Activated CD8-positive, alpha-beta T cell treated with anti-CD3 and anti-CD28 coated beads for 36 hours (primary cell): ENCODE measurements at regions not wholly inside any gene's neighbourhood (a gene's known extent, or its start where the extent isn't known, plus 50 kb on each side); places are given as distances from the start of the nearest gene placed in this dataset.
"Not testable (repeated sequence)": the region's sequence is repeated elsewhere in the genome, so short reads cannot be mapped to it uniquely, and the experiment has no call there.

Experiments used
- ATAC-seq: fragments of 200-7000 bp; cut with Tn5 transposase; one replicate; pipeline ENCODE4 v1.10.0; 2021; ENCODE audit warnings: mild to moderate bottlenecking, moderate library complexity
- CTCF ChIA-PET: fragments of 350-600 bp; sonication (Branson Sonifier 250); formaldehyde crosslinking; loops from one replicate; lab custom pipeline; 2021; ENCODE audit warnings: antibody characterized with exemption; lab: Charles Lee
- POLR2A ChIA-PET: fragments of 350-600 bp; sonication (Branson Sonifier 250); formaldehyde crosslinking; loops from one replicate; lab custom pipeline; 2021; ENCODE audit warnings: antibody characterized with exemption; lab: Charles Lee
- DNase-seq: peaks from one replicate; pipeline ENCODE4 v3.0.0-alpha.2; 2020
- H3K27ac Mint-ChIP-seq: one replicate; pipeline ENCODE4 v1.8.0; 2021; ENCODE audit warnings: mild to moderate bottlenecking, mixed read lengths
- H3K27me3 Mint-ChIP-seq: one replicate; pipeline ENCODE4 v1.8.0; 2021; ENCODE audit warnings: mixed read lengths
- H3K36me3 Mint-ChIP-seq: one replicate; pipeline ENCODE4 v1.8.0; 2021; ENCODE audit warnings: low read depth, mixed read lengths
- H3K4me1 Mint-ChIP-seq: one replicate; pipeline ENCODE4 v1.8.0; 2021; ENCODE audit warnings: low read depth, mixed read lengths
- H3K4me3 Mint-ChIP-seq: one replicate; pipeline ENCODE4 v1.8.0; 2021; ENCODE audit warnings: mild to moderate bottlenecking, moderate library complexity, mixed read lengths
- H3K9me3 Mint-ChIP-seq: one replicate; pipeline ENCODE4 v1.8.0; 2021; ENCODE audit warnings: mixed read lengths
- intact Hi-C: fragments of 100-400 bp; cut with micrococcal nuclease; formaldehyde crosslinking; loops from one replicate; pipeline ENCODE4 v1.10.0; 2022
- TF ChIP-seq, protein P1 (sequence below): fragments of 200-600 bp; IDR thresholded peaks from one replicate; pipeline ENCODE4 v1.8.0; 2022; ENCODE audit warnings: antibody characterized with exemption, mild to moderate bottlenecking

DNA sequence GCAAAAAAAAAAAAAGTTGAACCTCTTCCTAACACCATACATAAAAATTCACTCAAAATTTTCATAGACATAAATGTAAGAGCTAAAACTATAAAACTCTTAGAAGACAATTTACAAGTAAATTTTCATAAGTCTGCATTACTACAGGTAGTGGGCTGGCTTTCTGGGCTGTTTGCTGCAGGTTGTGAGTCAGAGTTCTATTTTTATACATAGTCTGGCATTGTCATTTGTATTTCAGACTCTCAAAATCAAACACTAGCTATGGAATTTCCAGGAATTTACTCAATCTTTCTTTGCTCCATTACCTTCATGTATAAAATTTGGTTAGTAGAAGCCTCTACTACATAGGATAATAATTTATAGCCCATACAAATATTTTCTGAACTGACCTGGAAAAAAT, 227.2 kb downstream of the COX18 start:
- no peaks in the 10 kb centered on the region for H3K36me3 Mint-ChIP-seq
- no peak overlapping the region for H3K4me3 Mint-ChIP-seq
- no peaks in the 10 kb centered on the region for H3K4me1 Mint-ChIP-seq
- TF ChIP-seq, protein P1, sequence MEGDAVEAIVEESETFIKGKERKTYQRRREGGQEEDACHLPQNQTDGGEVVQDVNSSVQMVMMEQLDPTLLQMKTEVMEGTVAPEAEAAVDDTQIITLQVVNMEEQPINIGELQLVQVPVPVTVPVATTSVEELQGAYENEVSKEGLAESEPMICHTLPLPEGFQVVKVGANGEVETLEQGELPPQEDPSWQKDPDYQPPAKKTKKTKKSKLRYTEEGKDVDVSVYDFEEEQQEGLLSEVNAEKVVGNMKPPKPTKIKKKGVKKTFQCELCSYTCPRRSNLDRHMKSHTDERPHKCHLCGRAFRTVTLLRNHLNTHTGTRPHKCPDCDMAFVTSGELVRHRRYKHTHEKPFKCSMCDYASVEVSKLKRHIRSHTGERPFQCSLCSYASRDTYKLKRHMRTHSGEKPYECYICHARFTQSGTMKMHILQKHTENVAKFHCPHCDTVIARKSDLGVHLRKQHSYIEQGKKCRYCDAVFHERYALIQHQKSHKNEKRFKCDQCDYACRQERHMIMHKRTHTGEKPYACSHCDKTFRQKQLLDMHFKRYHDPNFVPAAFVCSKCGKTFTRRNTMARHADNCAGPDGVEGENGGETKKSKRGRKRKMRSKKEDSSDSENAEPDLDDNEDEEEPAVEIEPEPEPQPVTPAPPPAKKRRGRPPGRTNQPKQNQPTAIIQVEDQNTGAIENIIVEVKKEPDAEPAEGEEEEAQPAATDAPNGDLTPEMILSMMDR = no peak
- H3K9me3 Mint-ChIP-seq = peaks cover 4% of the 10 kb centered on the region
- CTCF ChIA-PET = no interaction called here
- POLR2A ChIA-PET = no interaction called here
- no peak overlapping the region for H3K27ac Mint-ChIP-seq
- intact Hi-C loops = no loop called here
- no peak for DNase-seq
- no peak for ATAC-seq
- peaks cover 3% of the 10 kb centered on the region for H3K27me3 Mint-ChIP-seq

DNA sequence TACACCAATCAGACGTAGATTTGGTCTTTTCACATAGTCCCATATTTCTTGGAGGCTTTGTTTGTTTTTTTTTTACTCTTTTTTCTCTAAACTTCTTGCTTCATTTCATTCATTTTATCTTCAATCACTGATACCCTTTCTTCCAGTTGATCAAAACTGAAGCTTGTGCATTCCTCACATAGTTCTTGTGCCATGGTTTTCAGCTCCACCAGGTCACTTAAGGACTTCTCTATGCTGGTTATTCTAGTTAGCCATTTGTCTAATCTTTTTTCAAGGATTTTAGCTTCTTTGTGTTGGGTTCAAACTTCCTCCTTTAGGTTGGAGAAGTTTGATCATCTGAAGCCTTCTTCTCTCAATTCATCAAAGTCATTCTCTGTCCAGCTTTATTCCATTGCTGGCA, 229.3 kb downstream of the COX18 start:
- H3K4me1 Mint-ChIP-seq, H3K27ac Mint-ChIP-seq, ATAC-seq, H3K9me3 Mint-ChIP-seq, DNase-seq, CTCF ChIA-PET, H3K27me3 Mint-ChIP-seq, H3K4me3 Mint-ChIP-seq, POLR2A ChIA-PET, H3K36me3 Mint-ChIP-seq, intact Hi-C loops: not testable (repeated sequence)

DNA sequence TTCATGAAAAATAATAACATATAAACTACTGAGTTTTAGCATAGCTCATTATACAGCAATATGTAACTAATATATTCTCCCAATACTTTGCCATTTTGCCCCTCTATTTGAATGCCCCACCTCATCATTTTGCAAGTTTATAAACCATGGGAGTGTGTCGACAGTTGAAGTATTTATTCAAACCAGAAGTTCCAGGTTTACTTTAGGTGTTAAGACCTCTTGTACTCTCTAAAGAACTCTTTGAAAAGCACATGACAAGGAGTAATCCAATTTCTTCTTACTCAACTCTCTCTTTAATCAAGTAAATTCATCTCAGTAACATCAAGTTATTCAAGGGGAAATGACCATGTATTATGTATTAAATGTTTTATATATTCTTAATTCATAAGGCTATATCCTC, 240.7 kb downstream of the COX18 start:
- Mint-ChIP-seq H3K27ac (no peak overlapping the region), H3K36me3 (no peaks in the 10 kb centered on the region), H3K9me3 (peaks cover under 1% of the 10 kb centered on the region), H3K4me3 (no peak overlapping the region), H3K4me1 (no peaks in the 10 kb centered on the region), H3K27me3 (no peaks in the 10 kb centered on the region)
- ATAC-seq (no peak), DNase-seq (no peak)
- TF ChIP-seq, protein P1 = no peak
- POLR2A ChIA-PET = no interaction called here
- CTCF ChIA-PET = no interaction called here
- intact Hi-C loops = no loop called here

DNA sequence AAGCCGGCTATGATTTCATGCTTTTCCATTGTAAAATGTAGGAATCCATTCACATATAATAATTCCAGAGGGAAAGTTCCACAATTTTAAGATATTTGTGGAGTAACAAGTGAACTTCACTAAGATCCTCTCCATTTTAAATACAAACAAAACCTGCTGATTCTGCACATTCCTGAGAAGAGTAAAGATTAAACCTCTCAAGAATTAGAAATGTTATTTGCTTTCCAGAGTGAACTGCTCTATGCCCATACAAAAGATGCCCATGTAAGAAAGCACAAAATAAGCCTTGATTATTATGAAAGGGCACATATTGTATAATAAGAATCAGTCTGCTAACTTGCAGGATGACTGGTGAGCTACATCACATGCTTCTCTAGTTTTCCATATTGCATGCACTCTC, 241.5 kb downstream of the COX18 start:
- H3K27me3 Mint-ChIP-seq = no peaks in the 10 kb centered on the region
- H3K4me1 Mint-ChIP-seq = no peaks in the 10 kb centered on the region
- no peaks in the 10 kb centered on the region for H3K9me3 Mint-ChIP-seq
- intact Hi-C loops = no loop called here
- DNase-seq (no peak), ATAC-seq (no peak)
- no peak overlapping the region for H3K4me3 Mint-ChIP-seq
- no peak overlapping the region for H3K27ac Mint-ChIP-seq
- H3K36me3 Mint-ChIP-seq = no peaks in the 10 kb centered on the region
- ChIA-PET POLR2A (no interaction called here), CTCF (no interaction called here)
- TF ChIP-seq, protein P1 = no peak

DNA sequence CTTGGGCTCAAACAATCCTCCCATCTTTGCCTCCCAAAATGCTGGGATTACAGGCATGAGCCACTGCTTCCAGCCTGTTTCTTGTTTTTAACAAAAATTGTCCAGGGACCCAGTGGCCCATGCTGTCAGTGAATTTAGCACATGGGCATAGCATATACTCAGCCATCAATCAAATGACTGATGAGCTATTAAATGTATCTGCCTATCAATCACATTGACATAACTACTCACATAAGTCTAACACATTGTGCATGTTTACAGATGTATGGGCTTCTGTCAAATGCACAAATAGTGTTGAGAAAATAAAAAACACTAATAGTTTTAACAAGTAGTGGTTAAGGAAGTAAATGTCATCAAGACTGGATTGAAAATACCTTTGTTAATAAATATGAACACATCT, 249.4 kb downstream of the COX18 start:
- Mint-ChIP-seq H3K27ac (no peak overlapping the region), H3K36me3 (no peaks in the 10 kb centered on the region), H3K4me1 (no peaks in the 10 kb centered on the region), H3K9me3 (no peaks in the 10 kb centered on the region), H3K4me3 (no peak overlapping the region), H3K27me3 (peaks cover 4% of the 10 kb centered on the region)
- ATAC-seq (no peak), DNase-seq (no peak)
- TF ChIP-seq, protein P1 = no peak
- intact Hi-C loops = no loop called here
- ChIA-PET POLR2A (no interaction called here), CTCF (no interaction called here)

DNA sequence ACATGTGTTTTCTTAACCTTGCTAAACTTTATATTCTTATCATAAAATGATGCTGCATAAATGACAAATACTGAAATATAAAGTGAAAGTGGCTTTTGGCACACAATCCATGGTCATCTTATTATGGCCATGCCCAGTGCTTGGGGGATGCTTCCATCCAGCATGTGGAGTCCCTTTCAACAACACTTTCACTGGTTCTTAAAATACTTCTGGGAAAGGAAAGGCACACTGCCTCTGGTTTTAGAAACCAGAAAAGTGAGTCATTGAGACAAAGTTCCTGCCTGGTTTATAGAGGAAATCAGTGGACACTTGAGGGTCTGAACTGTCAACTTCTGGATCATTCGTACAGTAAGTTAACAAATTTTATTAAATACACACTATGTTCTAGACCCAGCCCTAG, 248.0 kb upstream of the ADAMTS3 start:
- no peak for DNase-seq
- TF ChIP-seq, protein P1 = no peak
- no peaks in the 10 kb centered on the region for H3K9me3 Mint-ChIP-seq
- H3K4me3 Mint-ChIP-seq = no peak overlapping the region
- no peaks in the 10 kb centered on the region for H3K4me1 Mint-ChIP-seq
- no peaks in the 10 kb centered on the region for H3K36me3 Mint-ChIP-seq
- ChIA-PET POLR2A (no interaction called here), CTCF (no interaction called here)
- ATAC-seq = no peak
- peaks cover 4% of the 10 kb centered on the region for H3K27me3 Mint-ChIP-seq
- intact Hi-C loops = no loop called here
- no peak overlapping the region for H3K27ac Mint-ChIP-seq
